Activated CD8-positive, alpha-beta memory T cell treated with anti-CD3 and anti-CD28 coated beads, Interleukin-2, amount 50 U/mL, for 24 hours (primary cell): ENCODE measurements at regions not wholly inside any gene's neighbourhood (a gene's known extent, or its start where the extent isn't known, plus 50 kb on each side); places are given as distances from the start of the nearest gene placed in this dataset.

Experiments
- DNase-seq: peaks from one replicate; pipeline ENCODE4 v3.0.0-alpha.2; 2020; ENCODE audit errors: extremely low read depth

DNA sequence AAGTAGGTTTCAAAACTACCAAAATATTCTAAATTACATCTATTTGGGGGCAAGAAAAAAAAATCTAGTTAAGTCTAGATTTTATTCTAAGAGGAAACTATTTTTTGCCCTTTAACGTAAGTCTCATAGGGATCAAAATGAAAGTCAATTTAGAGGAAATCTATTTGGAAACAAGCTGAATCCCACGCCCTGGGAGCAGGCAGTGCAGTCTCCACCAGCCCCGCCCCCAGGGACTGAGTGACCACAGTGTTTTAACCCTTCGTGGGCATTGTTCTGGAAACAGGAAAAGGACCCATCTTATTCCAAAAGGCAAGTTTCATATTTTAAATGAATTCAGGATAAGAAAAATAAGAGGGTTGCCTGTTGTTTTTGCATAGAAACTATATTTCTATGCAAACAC lies 209.7 kb downstream of the SPRY2 start:
- DNase-seq = no peak

DNA sequence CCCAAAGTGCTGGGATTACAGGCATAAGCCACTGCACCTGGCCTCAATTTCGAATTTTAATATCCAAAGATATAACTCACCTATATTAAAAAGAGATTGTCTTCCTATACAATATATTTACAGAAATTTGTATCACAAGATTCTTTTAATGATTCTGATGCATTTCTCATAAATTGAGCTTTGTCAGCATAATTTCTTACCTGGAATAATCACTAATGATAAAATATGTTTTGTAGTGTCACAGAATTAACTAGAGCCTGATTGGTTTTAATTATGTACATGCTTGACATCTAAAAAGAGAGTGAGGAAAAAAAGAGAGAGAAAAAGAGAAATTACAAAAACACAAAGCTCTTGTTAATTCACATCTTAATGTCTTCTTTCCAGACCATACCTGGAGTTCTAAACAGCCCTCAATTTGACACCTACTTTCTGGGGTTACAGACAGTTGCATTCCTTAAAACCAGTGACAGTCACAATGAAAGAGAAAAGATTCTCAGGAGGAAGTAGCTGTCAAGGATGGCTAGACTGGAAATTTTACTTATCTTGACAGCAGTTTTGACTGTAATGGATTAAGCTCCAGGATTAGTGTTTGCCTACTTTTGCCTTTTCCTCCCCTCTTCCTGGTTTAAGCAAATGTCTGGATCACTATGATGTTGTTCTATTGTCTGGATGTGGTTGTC lies 214.4 kb downstream of the SPRY2 start:
- no peak for DNase-seq

DNA sequence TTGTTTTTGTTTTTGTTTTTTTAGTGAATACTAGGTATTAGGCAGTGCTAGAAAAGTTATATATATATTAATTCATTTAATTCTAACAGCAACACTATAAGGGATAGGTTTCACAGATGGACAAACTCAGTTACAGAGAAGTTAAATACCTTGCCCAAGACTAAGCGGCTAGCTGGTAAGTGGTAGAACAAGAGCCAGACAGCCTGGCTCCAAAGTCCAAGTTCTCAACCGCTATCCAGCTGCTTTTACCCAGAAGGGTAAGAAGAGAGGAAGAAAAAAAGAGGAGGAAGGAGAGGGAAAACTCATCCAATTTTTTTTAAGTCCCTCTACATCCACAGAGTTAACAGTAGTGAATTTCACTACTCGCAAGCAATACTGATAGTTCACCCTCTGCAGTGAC lies 217.0 kb downstream of the SPRY2 start:
- DNase-seq = no peak

DNA sequence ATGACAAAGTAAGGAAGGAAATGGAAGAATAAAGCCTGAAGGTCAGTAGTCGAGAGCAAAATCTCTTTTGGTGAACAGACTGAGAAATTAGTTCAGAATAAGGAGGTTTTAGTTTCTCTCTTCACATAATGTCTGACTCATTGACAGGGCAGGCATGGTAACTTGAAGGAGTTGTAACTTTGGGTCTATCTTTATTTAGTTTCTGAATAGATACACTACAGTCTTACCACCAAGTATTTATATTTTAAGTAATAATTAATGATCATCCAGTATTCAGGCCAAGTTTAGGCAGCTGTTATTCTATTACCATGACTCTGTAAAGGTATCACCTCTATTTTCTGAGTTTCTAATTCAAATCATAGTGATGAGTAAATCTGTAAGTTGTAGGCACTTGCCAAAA lies 219.9 kb downstream of the SPRY2 start:
- no peak for DNase-seq

DNA sequence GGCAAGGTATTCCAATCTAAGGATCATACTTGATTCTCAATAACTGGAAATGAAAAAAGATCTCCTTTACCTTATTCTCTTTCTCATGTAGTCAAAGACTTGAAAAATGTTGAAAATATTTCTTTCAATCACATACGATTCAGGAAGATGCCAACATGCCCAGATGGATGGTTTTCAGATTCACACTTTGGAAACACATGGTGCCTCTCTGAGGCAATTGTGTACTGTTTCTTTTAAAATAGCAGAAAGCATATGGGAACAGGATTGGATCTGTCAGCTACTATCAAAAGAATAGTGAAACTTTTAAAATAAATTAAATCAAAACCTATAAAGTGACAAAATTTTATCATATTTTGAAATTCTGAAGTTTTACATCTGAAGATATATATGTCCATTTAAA lies 222.4 kb downstream of the SPRY2 start:
- DNase-seq = no peak

DNA sequence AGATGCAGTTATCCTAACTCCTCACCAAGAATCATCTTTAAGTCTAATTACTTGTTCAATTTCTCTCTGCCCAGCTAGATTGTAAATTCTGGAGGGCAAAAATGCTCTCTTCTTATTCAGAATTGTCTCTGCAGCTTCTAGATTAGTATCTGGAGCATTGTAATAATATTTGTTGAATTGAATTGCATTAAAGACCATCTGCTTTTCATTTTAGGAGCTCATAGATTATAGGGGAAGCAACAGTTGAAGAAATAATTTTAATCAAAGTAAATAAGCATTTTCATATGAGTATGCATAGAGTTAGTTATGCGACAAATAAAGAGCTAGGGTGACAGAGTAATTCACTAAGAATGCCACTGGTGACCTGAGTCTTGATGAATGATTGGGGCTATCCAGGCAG lies 222.8 kb downstream of the SPRY2 start:
- no peak for DNase-seq

DNA sequence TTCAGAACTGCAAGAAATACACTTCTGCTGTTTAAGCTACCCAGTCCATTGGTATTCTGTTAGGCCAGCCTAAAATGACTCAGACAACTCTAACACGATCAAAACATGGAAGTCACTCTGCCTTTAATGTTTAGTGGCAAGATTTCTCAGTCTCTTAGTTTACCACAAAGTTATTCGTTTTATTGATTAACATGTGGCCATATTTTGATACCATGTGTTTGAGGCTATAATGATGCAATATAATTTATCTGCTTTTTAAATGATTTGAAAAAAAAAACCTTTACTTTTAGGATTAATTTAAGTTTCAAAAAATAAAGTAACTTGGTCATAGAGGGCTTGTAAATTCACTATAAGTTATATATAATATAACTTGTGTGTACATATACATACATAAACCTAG lies 223.4 kb downstream of the SPRY2 start:
- no peak for DNase-seq

DNA sequence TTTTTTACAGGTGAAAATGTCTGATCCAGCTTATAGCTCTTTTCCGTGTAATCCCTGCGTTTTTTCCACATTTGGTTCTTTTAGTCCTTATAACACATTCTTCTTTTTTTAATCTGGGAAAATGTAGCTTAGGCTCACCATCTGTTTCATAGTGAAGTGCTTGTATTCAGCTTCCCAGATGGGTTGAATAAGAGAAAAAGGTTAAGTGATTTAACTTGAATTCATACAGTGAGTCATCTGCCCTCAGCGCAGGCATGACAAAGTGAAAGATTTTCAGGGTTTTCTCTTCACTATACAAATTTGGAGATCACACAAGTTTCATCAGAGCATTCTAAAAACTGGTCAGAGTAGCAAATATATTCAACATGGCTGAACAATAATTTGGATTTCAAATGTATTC lies 224.8 kb downstream of the SPRY2 start:
- DNase-seq = no peak

DNA sequence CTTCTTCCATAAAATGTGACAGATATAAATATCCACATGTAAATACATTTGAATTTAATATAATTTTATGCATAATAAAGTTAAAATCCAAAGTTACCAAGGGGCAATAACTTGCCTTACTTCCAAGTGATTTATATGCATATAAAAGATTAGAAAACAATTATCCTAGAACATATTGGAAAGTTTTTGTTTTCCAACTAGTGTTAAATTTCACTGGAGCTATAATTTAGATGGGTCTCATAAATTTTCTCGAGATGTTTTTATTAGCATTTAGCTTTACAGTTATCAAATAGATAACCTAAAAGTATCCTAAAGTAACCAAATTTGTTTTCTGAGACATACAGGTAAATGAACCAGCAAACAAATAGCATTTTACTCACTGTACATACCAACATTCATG lies 225.3 kb downstream of the SPRY2 start:
- no peak for DNase-seq

DNA sequence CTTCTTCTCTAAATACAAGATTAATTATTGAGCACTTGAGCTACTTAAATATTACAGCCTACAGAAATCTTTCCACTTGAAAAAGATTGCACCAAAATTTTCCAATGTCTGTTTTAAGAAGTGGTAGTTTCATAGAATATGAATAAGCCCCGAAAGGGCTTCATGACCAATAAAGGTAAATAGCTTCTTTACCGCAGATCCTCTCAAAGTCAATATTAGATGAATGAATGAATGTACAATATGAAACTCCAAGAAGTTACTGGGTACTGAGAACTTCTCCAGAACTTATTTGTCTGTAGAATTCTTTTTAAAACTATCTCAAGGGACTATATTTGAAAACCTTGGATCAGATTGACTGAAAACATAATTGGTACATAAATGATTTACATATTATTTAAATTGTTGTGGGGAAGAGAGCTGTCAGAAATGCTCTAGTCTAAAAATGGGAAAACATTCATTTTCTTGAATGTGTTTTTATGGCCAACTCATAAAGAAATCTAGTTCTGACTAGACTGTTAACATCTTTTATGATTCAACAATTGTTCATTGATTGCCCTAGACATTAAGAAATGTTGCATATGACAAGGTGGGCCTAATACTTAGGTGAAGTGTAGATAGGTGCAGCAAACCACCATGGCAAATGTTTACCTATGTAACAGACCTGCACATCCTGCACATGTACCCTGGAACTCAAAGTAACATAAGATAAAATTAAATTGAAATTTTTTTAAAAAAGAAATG lies 227.0 kb downstream of the SPRY2 start:
- DNase-seq = no peak

DNA sequence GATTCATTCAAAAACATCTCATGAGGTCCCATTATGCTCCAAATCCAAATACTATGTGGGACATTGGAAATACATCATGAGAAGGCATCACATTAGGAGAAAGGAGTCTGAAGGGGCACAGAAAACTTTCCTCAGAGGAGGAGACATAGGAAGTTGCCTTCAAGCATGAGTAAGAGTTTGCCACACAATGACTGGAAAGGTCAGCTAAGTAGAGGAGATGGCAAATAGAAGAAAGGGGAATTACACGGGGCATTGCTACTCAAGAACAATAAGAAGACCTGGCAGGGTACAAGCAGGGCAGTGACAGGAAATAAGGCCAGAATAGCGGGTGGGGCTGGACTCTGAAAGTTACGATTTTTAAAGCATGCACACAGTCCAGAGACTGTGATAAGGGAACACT lies 231.6 kb downstream of the SPRY2 start:
- no peak for DNase-seq

DNA sequence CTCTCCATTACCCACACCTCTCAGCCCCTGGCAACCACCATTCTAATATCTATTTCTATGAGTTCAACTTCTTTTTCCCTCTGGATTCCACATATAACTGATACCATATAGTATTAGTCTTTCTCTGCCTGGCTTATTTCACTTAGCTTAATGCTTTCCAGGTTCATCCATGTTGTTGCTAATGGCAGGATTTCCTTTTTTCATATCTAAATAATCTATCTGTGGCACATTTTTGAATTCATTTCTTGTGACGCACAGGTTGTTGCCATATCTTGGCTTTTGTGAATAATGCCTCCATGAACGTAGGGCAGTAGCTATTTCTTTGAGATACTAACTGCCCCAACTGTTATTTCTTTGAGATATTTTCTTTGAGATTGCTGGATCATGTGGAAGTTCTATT lies 235.6 kb downstream of the SPRY2 start:
- DNase-seq = no peak

DNA sequence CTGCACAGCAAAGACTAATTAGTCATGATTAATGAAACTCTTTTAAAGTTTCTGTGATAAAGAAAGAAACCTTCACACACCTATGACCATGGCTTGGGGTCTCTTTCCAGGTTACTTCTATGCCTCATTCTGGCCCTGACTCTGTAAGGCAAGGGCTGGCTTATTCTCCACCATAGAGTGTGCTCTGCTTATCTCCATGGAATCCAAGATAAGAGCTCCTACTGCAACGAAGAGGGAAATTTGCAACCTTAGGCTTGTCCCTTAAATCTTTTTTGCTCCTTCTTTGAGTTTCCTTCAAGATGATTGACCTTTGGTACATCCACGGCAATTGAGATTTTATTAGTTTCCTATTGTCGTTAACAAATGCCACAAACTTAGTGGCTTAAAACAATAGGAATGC lies 239.9 kb downstream of the SPRY2 start:
- no peak for DNase-seq

DNA sequence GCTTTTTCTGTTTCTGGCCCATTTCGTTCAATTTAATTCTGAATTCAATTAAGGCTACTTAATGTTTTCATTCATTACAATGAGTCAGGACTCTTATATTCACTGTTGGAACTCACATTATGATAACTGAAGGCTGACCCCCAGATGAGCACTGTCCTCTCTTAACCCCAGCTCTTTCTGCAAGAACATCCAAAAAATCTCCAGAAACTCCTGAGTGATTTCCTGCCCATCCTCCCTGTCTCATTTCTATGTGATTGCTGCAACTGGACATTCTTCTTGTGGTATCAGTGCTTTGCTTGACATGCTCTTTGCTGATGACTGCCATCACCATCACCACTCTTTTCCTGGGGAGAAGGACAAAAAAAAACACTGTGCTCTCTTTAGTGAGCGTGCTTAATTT lies 240.3 kb downstream of the SPRY2 start:
- DNase-seq = no peak

DNA sequence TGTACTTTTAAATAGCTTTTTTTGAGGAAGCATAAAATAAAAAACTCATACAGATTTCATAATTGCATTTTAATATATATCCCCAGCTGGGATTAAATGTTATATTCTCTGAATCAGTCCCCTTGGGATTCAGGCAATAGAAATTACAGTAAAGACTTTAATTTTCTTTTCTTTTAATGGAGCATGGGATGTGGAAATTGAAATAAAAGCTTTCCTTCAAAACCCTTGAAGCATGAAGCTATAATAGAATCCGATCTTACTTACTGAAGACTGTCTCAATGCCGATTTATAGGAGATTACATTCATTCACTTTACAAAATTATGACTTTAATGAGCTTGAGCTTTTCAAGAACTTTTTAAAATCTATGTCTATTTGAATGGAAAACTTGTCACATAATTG lies 243.4 kb downstream of the SPRY2 start:
- DNase-seq = no peak

DNA sequence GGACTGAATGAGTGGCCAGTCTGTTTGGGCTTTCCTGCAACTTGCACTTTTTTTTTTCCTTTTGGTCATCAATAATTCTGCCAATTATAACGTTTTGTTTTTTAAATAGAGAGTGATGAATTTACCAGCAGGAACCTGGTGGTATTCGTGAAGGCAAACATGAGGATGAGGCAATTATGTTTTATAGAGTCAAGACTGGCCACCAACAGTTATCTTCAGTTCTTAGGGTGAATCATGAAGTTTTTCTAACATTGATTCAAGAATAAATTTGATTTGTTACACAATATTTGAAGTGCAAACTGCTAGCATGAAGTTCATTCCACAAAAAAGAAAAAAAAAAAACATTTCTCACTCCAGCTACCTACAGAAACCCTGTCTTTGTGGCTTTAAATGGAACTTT lies 244.5 kb downstream of the SPRY2 start:
- no peak for DNase-seq

DNA sequence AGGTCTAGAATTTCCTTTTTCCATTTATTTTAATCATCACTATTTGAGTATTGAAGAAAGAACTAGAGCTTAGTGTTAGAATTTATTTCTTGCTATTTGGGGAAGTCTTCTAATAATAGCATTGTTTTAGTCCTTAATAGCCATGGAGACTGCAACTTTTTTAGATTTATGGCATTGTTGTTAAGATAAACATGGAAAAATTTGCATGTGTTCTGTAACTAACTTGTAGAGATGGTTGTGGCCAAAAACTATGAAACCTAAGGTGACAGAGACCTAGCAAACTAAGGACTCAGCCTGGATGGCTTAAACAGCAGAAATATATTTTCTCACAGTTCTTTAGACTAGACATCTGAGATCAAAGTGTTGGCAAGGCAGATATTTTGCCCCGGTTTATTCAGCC lies 246.4 kb downstream of the SPRY2 start:
- no peak for DNase-seq

DNA sequence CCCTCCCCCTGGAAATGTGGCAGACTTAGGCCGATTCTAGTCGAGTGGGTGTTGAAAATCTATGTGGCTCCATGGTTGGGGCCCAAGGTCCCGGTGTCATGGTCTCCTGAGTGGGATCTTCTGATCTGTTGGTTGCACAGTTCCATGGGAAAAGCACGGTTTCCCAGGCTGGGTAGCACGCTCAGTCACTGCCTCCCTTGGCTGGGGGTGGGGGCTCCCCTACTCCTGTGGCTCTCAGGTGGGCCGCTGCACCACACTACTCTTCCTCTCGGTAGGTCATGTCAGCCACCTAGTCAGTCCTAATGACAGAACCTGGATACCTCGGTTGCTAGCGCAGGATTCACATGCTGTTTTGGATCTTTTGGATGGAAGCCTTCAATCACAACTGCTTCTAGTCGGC lies 247.0 kb downstream of the SPRY2 start:
- DNase-seq = no peak

DNA sequence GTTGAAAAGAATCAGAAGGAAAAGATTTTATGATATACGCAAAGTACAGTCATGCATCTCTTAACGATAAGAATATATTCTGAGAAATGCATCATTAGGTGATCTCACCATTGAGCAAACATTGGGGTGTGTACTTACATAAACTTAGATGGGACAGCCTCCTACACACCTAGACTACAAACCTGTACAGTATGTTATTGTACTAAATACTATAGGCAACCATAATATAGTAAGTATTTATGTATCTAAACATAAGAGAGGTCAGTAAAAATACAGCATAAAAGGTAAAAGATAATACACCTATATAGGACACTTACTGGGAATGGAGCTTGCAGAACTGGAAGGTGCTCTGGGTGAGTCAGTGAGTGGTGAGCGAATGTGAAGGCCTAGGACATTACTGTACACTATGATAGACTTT lies 254.6 kb downstream of the SPRY2 start:
- DNase-seq = no peak

DNA sequence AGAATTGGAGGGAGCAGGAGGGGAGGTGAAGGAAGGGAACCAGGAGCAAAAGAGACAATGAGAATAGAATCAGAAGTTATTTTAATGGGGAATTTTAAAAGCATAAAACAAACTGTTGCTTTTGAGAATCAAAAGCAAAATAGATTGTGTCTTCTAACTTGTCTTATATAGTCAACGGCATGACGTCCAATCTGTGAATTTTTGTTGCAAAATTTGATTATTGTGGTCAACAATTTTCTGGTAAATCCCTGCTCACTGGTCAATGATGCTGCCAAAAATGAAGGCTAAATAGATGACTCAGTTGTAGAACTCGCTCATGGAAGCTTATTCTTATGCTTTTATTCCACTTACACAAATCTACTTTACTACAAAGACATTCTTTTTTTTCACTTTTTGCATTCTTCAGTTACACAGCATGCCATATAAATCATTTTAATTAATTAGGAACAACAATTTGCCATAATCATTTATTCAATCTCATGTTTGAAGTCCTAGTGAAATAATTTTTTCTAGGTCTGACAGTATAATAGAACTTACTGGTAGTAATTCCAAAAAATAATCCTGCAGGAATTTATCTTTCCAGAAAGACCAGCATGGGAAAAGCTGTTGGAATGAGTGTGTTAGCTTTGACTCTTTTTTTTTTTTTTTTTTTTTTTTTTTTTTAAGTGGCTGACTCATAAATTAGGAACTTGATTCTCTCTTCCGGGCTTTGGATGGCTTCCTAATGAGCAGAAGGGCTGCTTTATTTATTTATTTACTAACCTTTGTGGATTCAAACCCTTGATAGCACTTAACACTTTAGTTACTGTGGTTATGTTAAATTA lies 256.9 kb downstream of the SPRY2 start:
- DNase-seq = no peak

DNA sequence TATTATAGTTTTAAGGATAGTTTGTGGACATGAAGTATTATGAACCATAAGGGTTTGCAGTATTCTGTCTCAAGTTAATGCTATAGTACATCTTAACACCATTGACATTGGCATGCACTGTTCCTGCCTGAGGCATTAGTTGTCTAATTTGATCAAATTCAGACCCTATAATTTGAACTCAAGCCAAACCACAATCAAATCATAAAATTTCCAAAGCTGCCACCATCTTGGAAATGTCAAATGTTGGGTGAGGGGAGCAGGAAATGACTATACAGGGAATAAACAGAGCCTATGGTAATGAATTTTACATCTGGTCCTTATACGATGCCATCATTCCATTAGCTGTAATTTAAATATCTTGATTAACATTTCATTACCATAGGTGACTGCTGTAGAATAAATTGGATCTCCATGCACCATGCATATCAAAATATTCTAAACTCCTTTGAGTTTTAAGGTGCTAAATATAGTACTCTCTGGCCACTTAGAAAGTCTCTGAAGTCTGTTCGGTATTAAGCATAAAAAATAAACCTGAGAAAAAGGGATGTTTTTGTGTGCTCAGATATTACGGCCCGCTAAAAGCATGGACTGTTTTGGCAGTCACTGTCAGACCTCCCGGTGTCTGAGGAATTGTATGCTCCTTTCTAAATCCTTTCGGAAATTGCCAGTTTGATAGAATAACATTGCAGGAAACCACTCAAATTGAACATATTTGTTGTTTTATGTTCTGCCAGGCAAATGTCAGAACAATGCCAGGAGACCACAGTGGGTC lies 257.7 kb downstream of the SPRY2 start:
- DNase-seq = no peak

DNA sequence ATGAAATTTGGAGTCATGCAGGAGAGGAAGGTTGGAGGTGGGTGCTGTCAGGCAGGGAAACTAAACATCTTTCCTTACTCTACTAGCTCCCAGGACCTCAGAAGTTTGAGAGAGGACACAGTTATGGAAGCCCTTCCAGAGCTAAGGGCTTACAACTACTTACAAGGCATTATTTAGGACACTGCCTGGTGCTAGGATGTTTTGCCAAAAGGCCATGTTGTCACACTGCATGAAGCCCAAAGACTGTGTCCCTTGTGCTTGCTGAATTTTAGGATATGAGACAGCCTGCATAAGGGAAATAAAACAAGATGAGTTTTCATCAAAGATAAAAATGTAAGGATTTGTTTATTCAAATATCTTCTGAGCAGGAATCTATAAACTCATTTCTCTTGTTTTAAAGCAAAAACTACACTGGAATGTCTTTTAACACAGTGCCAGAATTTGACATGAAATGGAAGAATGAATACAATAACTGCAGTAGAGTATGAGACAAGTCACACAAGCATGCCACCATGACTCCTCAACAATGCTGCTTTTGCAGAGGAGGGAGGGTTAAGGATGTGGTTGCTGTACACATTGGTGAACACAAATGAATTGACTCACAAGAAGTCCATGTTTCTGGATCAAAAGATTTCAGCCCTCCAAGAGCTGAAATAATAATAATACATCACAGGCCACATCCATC lies 258.4 kb downstream of the SPRY2 start:
- DNase-seq = no peak
